ENCODE measurements at regions not wholly inside any gene's neighbourhood (a gene's known extent, or its start where the extent isn't known, plus 50 kb on each side); places are given as distances from the start of the nearest gene placed in this dataset.

GRCh38 chr6:9435281-9435680 is 979.6 kb downstream of the TFAP2A start:
- no peak for DNase-seq

- no peak for DNase-seq
These were observed 982.9 kb downstream of the TFAP2A start for GRCh38 chr6:9431945-9432344.

GRCh38 chr6:9428421-9429172 is 986.3 kb downstream of the TFAP2A start:
- no peak for DNase-seq

- DNase-seq: no peak
These were observed 986.8 kb upstream of the SLC35B3 start for GRCh38 chr6:9422138-9422537.

GRCh38 chr6:9420316-9421015 is 985.1 kb upstream of the SLC35B3 start:
- DNase-seq: no peak

GRCh38 chr6:9417400-9417799 is 982.1 kb upstream of the SLC35B3 start:
- no peak for DNase-seq

DNA sequence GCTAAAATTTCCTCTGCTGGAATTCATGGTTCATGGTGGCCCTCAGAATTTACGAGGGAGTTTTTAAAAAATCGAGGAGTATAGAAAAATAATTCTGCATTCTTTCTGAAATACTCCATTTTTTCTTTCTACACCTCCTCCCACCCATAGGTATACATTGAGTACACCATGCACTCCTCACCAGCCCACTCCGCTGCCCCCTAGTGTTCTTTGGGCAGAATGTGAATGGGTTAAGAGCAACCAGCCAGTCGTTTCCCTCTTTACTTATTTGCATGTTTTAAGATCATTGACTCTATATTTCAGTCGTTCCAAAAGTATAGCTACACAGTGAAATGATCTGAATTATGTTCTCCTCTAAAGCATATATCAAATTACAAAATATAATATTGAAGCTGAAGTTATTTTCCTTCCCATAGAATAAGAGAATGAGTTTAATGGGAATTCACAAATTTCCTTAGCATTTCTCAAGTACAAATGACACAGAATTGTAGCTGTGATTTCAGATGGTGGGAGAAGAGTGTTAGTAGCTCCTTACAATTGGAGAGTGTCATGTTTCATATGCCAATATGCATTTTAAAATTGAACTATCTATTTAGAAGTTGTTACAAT is 977.7 kb upstream of the SLC35B3 start:
- no peak for DNase-seq

GRCh38 chr6:9409126-9409525 is 973.8 kb upstream of the SLC35B3 start:
- no peak for DNase-seq

DNA sequence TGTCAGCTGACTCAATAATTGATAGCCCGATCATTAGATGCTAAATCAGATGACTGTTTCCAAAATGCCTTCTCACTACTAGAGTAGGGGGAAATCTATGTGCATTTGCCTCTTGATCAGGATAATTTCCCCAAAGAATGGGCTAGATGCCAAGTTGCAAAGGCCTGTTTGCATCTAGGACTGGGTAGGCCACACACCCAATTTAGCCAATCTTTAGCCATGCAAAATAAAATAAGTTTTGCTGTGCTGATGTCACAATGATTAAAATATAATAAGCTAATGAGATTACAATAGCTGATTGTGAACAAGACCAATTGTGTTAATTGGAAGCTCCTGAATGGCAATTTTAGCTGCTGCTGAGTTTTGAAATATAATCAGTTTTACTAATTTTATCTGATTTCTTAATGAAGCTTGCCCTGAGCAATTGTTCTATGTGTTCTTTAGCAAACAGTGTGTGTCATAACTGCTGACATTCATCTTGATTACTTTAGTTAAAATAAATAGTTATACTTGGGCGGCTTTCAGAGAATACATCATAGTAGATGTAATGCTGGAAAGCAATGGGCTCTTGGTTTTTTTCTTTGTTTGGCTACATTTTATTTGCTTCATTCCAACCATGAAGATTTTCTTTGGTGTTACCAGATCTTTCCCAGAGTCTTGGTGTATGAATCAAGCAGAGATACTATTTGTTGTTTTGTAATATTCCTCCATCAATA is 973.2 kb upstream of the SLC35B3 start:
- no peak for DNase-seq

- DNase-seq: no peak
These were observed 970.5 kb upstream of the SLC35B3 start for GRCh38 chr6:9405825-9406224.

GRCh38 chr6:9405369-9405768 is 970.0 kb upstream of the SLC35B3 start:
- no peak for DNase-seq

DNA sequence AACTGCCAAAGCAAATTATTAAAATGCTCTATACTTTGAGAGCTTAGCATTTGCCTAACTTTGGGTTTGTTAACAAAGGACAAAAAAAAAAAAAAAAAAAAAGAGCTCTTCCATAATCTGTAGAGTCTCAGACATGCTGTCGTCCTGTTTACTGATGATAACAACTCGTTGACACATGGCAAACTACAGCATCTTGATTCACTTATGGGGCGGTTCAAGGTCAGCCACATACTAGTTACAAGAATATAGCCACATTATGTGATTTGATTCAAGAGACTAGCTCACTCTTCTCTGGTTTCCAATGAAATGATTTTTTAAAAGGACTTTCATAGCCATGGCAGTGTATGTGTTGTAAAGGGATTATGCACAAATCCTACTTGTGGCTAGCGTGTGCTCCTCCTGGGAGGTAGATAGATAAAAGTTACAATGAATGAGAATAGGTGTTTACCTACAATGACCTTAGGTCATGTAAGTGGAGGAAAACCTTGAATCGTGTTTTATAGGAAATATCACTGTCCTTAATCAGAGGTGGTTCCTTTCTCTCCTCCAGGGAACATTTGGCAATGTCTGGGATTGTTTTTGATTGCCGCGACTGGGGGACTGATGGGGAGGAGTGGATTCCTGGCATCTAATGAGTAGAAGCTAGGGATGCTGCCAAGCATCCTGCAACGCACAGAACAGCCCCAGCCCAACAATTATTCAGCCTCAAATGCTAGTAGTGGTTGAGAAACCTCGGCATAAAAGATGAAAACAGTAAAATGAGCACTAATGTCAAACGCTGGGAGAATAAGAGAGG is 969.2 kb upstream of the SLC35B3 start:
- no peak for DNase-seq

DNA sequence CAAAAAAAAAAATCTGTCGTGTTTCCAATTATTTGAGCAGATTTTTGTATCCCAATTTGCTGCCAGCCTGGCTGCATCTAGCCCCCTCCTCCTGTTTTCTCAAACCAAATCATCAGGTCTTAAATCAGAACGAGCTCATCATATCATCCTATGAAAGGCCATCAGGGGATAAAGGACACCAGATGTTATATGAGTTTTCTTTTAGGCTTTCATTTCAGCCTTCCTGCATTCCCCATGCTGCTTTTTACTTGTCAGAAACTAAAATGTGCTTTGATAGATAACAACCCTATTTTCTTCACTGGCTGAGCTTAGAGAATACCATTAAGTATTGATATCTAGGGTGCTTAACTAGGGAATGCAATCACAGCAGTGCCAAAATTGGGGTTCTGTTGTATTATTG is 968.4 kb upstream of the SLC35B3 start:
- DNase-seq: no peak

- no peak for DNase-seq
These were observed 966.6 kb upstream of the SLC35B3 start for GRCh38 chr6:9401960-9402359.

- no peak for DNase-seq
These were observed 964.6 kb upstream of the SLC35B3 start for GRCh38 chr6:9399916-9400315.

- no peak for DNase-seq
These were observed 963.5 kb upstream of the SLC35B3 start for GRCh38 chr6:9398767-9399373.

- DNase-seq: no peak
These were observed 962.9 kb upstream of the SLC35B3 start for GRCh38 chr6:9398071-9398766.

GRCh38 chr6:9388596-9388995 is 953.3 kb upstream of the SLC35B3 start:
- no peak for DNase-seq

- no peak for DNase-seq
These were observed 945.2 kb upstream of the SLC35B3 start for GRCh38 chr6:9380568-9380967.

- no peak for DNase-seq
These were observed 938.0 kb upstream of the SLC35B3 start for GRCh38 chr6:9373308-9373707.

- no peak for DNase-seq
These were observed 935.1 kb upstream of the SLC35B3 start for GRCh38 chr6:9370480-9370879.

DNA sequence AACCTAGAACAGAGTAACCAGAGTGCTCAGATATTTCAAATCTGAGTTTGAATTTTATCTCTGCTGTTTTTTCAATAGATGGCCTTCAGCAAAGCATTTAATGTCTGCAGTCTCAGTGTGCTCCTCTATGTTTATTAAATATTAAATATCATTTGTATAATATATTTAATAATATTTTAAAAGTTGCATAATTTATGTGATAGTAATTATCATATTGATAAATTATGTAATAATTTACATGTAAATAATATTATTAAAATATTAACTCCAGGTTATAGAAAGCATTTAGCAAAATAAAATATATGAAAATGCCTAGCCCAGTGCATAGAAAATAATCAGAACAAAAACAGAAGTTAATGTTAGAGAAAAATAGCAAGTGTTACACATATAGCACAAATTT is 930.0 kb upstream of the SLC35B3 start:
- DNase-seq: no peak
